BE2C (cell line): ENCODE measurements at regions not wholly inside any gene's neighbourhood (a gene's known extent, or its start where the extent isn't known, plus 50 kb on each side); places are given as distances from the start of the nearest gene placed in this dataset.

Experiments used
- DNase-seq: peaks from one replicate; pipeline ENCODE4 v3.0.0-alpha.2; 2020
- H3K27me3 ChIP-seq: fragments of 250-450 bp; sonication (Bioruptor Pico); 2 replicates; pipeline ENCODE4 v1.5.1; 2020; ENCODE audit warnings: mild to moderate bottlenecking
- H3K36me3 ChIP-seq: fragments of 250-450 bp; sonication (Bioruptor Pico); 2 replicates; pipeline ENCODE4 v1.5.1; 2020; ENCODE audit warnings: mild to moderate bottlenecking
- H3K4me1 ChIP-seq: fragments of 250-450 bp; sonication (Bioruptor Pico); 2 replicates; pipeline ENCODE4 v1.5.1; 2020
- H3K4me3 ChIP-seq: 2 replicates; pipeline ENCODE4 v1.5.1; 2011; ENCODE audit warnings: low read depth, low read length
- H3K9me3 ChIP-seq: fragments of 250-450 bp; sonication (Bioruptor Pico); 2 replicates; pipeline ENCODE4 v1.5.1; 2020
- CTCF ChIP-seq: IDR thresholded peaks from 2 replicates; pipeline ENCODE4 v1.5.1; 2012; ENCODE audit warnings: mild to moderate bottlenecking, low read depth, low read length

GRCh38 chr3:137285924-137286323 is 328.1 kb downstream of the IL20RB start:
- no peaks in the 10 kb centered on the region for H3K36me3 ChIP-seq
- H3K9me3 ChIP-seq = no peaks in the 10 kb centered on the region
- no peak for DNase-seq
- TF ChIP-seq CTCF = no peak
- H3K4me3 ChIP-seq = no peak overlapping the region
- H3K4me1 ChIP-seq = no peaks in the 10 kb centered on the region
- H3K27me3 ChIP-seq = no peaks in the 10 kb centered on the region

DNA sequence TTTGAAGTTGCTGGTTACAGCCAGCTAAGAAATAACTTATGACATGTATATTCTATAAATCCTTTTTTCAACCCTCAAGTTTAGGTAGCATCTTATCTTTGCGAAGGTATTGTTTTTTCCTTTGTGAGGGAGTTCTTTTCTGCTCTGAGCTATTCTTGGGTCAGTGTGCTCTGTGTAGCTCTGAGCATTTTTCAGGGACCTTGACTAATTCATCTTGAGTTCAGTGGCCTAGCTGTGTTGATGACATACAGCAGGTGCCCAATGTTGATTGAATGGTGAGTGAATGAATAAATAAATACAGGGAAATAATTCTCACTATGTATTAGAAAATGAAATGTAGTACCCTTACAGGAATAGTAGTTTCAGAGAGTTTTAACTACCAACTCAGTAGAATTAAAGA is 335.3 kb downstream of the IL20RB start:
- H3K4me1 ChIP-seq = no peaks in the 10 kb centered on the region
- no peaks in the 10 kb centered on the region for H3K27me3 ChIP-seq
- no peaks in the 10 kb centered on the region for H3K36me3 ChIP-seq
- no peak for DNase-seq
- no peak for TF ChIP-seq CTCF
- H3K9me3 ChIP-seq = no peaks in the 10 kb centered on the region
- no peak overlapping the region for H3K4me3 ChIP-seq

DNA sequence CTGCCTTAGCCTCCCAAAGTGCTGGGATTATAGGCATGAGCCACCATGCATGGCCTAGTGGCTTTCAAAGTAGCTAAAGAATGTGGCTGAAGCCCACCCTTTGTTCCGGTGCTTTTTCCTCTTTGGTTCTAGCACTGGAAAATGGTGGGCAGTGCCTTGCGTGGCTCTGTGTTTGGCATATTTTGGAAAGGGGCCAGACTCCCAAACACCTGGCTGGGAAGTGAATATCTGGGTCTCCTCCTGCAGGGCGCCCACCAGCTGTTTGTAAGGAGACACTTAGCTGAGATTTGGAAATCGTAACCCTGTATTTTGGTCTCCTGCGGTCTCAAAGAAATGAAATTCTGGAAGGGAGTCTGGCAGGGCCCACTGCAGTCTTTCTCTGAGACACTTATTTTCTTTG is 336.4 kb downstream of the IL20RB start:
- Histone ChIP-seq H3K27me3 (no peaks in the 10 kb centered on the region), H3K9me3 (no peaks in the 10 kb centered on the region), H3K4me3 (no peak overlapping the region), H3K4me1 (no peaks in the 10 kb centered on the region), H3K36me3 (no peaks in the 10 kb centered on the region)
- no peak for TF ChIP-seq CTCF
- DNase-seq = no peak

- no peak for TF ChIP-seq CTCF
- Histone ChIP-seq H3K36me3 (no peaks in the 10 kb centered on the region), H3K9me3 (no peaks in the 10 kb centered on the region), H3K4me3 (no peak overlapping the region), H3K27me3 (no peaks in the 10 kb centered on the region), H3K4me1 (no peaks in the 10 kb centered on the region)
- DNase-seq = no peak
Observed at GRCh38 chr3:137294839-137295238, 337.1 kb downstream of the IL20RB start.

GRCh38 chr3:137295336-137295735 is 337.6 kb downstream of the IL20RB start:
- no peaks in the 10 kb centered on the region for H3K27me3 ChIP-seq
- H3K36me3 ChIP-seq = no peaks in the 10 kb centered on the region
- no peaks in the 10 kb centered on the region for H3K4me1 ChIP-seq
- no peak overlapping the region for H3K4me3 ChIP-seq
- DNase-seq = no peak
- TF ChIP-seq CTCF = no peak
- H3K9me3 ChIP-seq = no peaks in the 10 kb centered on the region

GRCh38 chr3:137296116-137296515 is 338.3 kb downstream of the IL20RB start:
- DNase-seq = no peak
- no peaks in the 10 kb centered on the region for H3K4me1 ChIP-seq
- no peak overlapping the region for H3K4me3 ChIP-seq
- no peaks in the 10 kb centered on the region for H3K36me3 ChIP-seq
- no peak for TF ChIP-seq CTCF
- no peaks in the 10 kb centered on the region for H3K27me3 ChIP-seq
- H3K9me3 ChIP-seq = no peaks in the 10 kb centered on the region
